SK-N-SH (cell line): ENCODE measurements at regions not wholly inside any gene's neighbourhood (a gene's known extent, or its start where the extent isn't known, plus 50 kb on each side); places are given as distances from the start of the nearest gene placed in this dataset.

ENCODE experiments used
- EP300 ChIP-seq, 2 experiments: IDR thresholded peaks; 2 replicates each; pipeline versions ENCODE4 v1.4.0 to v1.6.1; 2012; ENCODE audit warnings: borderline replicate concordance in 1 of 2, low read depth in 1 of 2, low read length in 1 of 2
- PBX3 ChIP-seq: IDR thresholded peaks from 2 replicates; pipeline ENCODE4; 2012
- POLR2AphosphoS5 ChIP-seq: IDR thresholded peaks from 2 replicates; pipeline ENCODE4 v1.6.1; 2012; ENCODE audit warnings: low read depth, low read length
- RAD21 ChIP-seq: IDR thresholded peaks from 2 replicates; pipeline ENCODE4 v1.6.1; 2012; ENCODE audit warnings: mild to moderate bottlenecking, low read length
- USF2 ChIP-seq: fragments of 150-350 bp; IDR thresholded peaks from 2 replicates; pipeline ENCODE4 v1.6.1; 2017; ENCODE audit warnings: antibody characterized with exemption, low read length, low read depth, borderline replicate concordance
- YY1 ChIP-seq: IDR thresholded peaks from 2 replicates; pipeline ENCODE4 v1.4.0; 2012; ENCODE audit warnings: low read depth, mild to moderate bottlenecking
- TF ChIP-seq, protein P1 (sequence below): fragments of 200-600 bp; sonication (generic); IDR thresholded peaks from 2 replicates; pipeline ENCODE4 v1.6.1; 2017; ENCODE audit warnings: antibody characterized with exemption, mild to moderate bottlenecking, moderate library complexity
- TF ChIP-seq, protein P2 (sequence below): IDR thresholded peaks from 2 replicates; pipeline ENCODE4 v1.6.1; 2012; ENCODE audit warnings: mild to moderate bottlenecking, low read depth, low read length, moderate library complexity

DNA sequence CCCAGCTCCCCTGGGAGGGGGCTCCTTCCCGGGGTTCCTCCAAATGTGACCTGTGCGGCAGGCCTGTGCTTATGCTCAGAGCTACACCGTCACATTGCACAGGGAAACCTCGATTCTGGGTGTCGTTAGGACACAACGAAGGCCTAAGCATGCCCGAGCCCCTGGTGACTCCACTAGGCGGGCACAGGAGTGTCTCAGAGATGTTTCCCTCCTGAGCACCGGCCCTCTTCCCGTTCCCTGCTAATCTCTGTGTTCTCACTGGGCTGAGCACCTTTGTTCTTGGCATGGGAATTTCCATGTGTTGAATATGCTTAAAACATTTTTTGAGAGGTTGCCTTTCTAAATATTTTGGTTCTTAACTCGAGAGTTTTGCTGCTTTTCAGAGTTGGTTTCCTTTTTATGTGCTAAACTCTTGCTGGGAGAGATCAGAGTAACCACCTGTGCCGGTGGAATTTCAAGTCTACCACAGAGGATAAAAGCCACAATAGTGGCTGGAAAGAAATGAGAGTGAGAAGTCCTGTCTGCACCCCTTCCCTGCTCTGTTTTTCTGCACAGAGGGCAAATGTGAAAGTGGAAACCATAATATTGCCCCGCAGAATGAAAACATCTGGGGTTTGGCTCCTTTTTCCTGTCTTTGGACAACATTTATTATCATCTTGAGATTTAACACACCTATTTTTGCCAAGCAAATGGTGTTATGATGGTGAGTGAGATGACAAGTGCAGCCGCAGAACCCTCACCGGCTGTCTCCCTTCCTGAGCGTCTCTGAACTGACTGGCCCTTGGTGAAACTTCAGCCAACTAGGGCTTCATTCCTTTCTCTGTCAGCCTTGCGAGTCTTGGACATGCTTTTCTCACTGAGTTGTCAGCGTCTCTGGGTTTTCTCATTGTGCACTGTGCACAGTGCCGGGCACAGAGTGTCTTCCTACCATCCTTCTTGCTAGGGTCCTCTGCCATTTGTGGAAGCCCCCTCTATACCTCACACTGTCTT is 154.1 kb downstream of the VAPA start:
- TF ChIP-seq YY1 (no peak), PBX3 (no peak), RAD21 (no peak), USF2 (no peak), EP300 (IDR thresholded peaks at IDR 0.05; ENCODE audit: borderline replicate concordance in 1 of 2, low read depth in 1 of 2, low read length in 1 of 2) (no peak), POLR2AphosphoS5 (no peak)
- TF ChIP-seq, protein P1, sequence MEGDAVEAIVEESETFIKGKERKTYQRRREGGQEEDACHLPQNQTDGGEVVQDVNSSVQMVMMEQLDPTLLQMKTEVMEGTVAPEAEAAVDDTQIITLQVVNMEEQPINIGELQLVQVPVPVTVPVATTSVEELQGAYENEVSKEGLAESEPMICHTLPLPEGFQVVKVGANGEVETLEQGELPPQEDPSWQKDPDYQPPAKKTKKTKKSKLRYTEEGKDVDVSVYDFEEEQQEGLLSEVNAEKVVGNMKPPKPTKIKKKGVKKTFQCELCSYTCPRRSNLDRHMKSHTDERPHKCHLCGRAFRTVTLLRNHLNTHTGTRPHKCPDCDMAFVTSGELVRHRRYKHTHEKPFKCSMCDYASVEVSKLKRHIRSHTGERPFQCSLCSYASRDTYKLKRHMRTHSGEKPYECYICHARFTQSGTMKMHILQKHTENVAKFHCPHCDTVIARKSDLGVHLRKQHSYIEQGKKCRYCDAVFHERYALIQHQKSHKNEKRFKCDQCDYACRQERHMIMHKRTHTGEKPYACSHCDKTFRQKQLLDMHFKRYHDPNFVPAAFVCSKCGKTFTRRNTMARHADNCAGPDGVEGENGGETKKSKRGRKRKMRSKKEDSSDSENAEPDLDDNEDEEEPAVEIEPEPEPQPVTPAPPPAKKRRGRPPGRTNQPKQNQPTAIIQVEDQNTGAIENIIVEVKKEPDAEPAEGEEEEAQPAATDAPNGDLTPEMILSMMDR, result no peak
- TF ChIP-seq, protein P2, sequence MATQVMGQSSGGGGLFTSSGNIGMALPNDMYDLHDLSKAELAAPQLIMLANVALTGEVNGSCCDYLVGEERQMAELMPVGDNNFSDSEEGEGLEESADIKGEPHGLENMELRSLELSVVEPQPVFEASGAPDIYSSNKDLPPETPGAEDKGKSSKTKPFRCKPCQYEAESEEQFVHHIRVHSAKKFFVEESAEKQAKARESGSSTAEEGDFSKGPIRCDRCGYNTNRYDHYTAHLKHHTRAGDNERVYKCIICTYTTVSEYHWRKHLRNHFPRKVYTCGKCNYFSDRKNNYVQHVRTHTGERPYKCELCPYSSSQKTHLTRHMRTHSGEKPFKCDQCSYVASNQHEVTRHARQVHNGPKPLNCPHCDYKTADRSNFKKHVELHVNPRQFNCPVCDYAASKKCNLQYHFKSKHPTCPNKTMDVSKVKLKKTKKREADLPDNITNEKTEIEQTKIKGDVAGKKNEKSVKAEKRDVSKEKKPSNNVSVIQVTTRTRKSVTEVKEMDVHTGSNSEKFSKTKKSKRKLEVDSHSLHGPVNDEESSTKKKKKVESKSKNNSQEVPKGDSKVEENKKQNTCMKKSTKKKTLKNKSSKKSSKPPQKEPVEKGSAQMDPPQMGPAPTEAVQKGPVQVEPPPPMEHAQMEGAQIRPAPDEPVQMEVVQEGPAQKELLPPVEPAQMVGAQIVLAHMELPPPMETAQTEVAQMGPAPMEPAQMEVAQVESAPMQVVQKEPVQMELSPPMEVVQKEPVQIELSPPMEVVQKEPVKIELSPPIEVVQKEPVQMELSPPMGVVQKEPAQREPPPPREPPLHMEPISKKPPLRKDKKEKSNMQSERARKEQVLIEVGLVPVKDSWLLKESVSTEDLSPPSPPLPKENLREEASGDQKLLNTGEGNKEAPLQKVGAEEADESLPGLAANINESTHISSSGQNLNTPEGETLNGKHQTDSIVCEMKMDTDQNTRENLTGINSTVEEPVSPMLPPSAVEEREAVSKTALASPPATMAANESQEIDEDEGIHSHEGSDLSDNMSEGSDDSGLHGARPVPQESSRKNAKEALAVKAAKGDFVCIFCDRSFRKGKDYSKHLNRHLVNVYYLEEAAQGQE, result no peak
